CD14-positive monocyte (primary cell): ENCODE measurements at regions not wholly inside any gene's neighbourhood (a gene's known extent, or its start where the extent isn't known, plus 50 kb on each side); places are given as distances from the start of the nearest gene placed in this dataset.

ENCODE experiments used
- DNase-seq, 3 donors: peaks; one replicate each; pipeline ENCODE4 v3.0.0-alpha.2; 2011 to 2022
- H2AFZ ChIP-seq: 2 replicates; pipeline ENCODE4 v1.6.0; 2012; ENCODE audit warnings: mild to moderate bottlenecking, low read depth, low read length, inconsistent platforms; ENCODE audit not compliant: insufficient read depth, poor library complexity, severe bottlenecking
- H3K27ac ChIP-seq, 2 donors: 1 replicate in 1 of 2; 2 replicates in 1 of 2; pipeline ENCODE4 v1.5.1; 2012 to 2013; ENCODE audit warnings: low read length in 2 of 2, control low read depth in 1 of 2, inconsistent platforms in 1 of 2, low read depth in 1 of 2, mild to moderate bottlenecking in 1 of 2
- H3K27me3 ChIP-seq, 2 donors: one replicate each; pipeline versions ENCODE4 v1.6.0 to v1.6.1; 2011 to 2013; ENCODE audit warnings: low read length in 2 of 2; ENCODE audit not compliant: control insufficient read depth in 2 of 2, insufficient read depth in 2 of 2
- H3K36me3 ChIP-seq, 2 donors: replicated peaks in 1 of 2; 1 replicate in 1 of 2; 2 replicates in 1 of 2; pipeline versions ENCODE4 v1.5.1 to v1.6.1; 2012 to 2013; ENCODE audit warnings: low read length in 2 of 2, control low read depth in 1 of 2, inconsistent platforms in 1 of 2, mild to moderate bottlenecking in 1 of 2; ENCODE audit not compliant: insufficient read depth in 2 of 2, control insufficient read depth in 1 of 2
- H3K4me1 ChIP-seq, 2 donors: 1 replicate in 1 of 2; 2 replicates in 1 of 2; pipeline versions ENCODE4 v1.5.1 to v1.6.1; 2012 to 2013; ENCODE audit warnings: low read length in 2 of 2, control low read depth in 1 of 2, inconsistent platforms in 1 of 2, mild to moderate bottlenecking in 1 of 2, moderate library complexity in 1 of 2; ENCODE audit not compliant: insufficient read depth in 2 of 2, control insufficient read depth in 1 of 2
- H3K4me2 ChIP-seq: replicated peaks from 2 replicates; pipeline ENCODE3; 2012; ENCODE audit warnings: low read length, moderate library complexity, mild to moderate bottlenecking; ENCODE audit not compliant: poor library complexity, severe bottlenecking; ENCODE audit errors: extremely low read depth
- H3K4me3 ChIP-seq, 3 experiments: fragments of 200-600 bp in 1 of 3; sonication (generic) in 1 of 3; replicated peaks in 1 of 3; 1 replicate in 2 of 3; 2 replicates in 1 of 3; pipeline ENCODE4 v1.5.1; 2011 to 2013; ENCODE audit warnings: low read length in 3 of 3, mild to moderate bottlenecking in 3 of 3, control low read depth in 2 of 3, low read depth in 2 of 3, inconsistent platforms in 1 of 3, moderate library complexity in 1 of 3
- H3K79me2 ChIP-seq: 2 replicates; pipeline ENCODE4 v1.6.0; 2012; ENCODE audit warnings: mild to moderate bottlenecking, control low read depth, inconsistent platforms, low read length, moderate library complexity; ENCODE audit not compliant: insufficient read depth
- H3K9ac ChIP-seq: 2 replicates; pipeline ENCODE4 v1.6.0; 2017; ENCODE audit warnings: low read length, mild to moderate bottlenecking; ENCODE audit not compliant: insufficient read depth, poor library complexity, severe bottlenecking
- H3K9me3 ChIP-seq, 2 donors: replicated peaks in 1 of 2; 1 replicate in 1 of 2; 2 replicates in 1 of 2; pipeline versions ENCODE4 v1.5.1 to v1.6.1; 2012 to 2013; ENCODE audit warnings: low read length in 2 of 2, control low read depth in 1 of 2; ENCODE audit not compliant: control insufficient read depth in 1 of 2, insufficient read depth in 1 of 2
- H4K20me1 ChIP-seq: 2 replicates; pipeline ENCODE4 v1.6.0; 2012; ENCODE audit warnings: mild to moderate bottlenecking, low read length, control low read depth, moderate library complexity; ENCODE audit not compliant: insufficient read depth
- H3K27ac Mint-ChIP-seq, 7 donors: one replicate each; pipeline ENCODE4 v1.8.0; 2020; ENCODE audit warnings: mild to moderate bottlenecking in 7 of 7, mixed read lengths in 7 of 7, moderate library complexity in 6 of 7, inconsistent platforms in 2 of 7
- H3K27me3 Mint-ChIP-seq, 3 donors: one replicate each; pipeline ENCODE4 v1.8.0; 2021 to 2022; ENCODE audit warnings: low read depth in 3 of 3, mild to moderate bottlenecking in 3 of 3, mixed read lengths in 3 of 3, moderate library complexity in 3 of 3, inconsistent platforms in 1 of 3
- H3K36me3 Mint-ChIP-seq, 2 donors: one replicate each; pipeline ENCODE4 v1.8.0; 2020; ENCODE audit warnings: mixed read lengths in 2 of 2, inconsistent platforms in 1 of 2, mild to moderate bottlenecking in 1 of 2
- H3K4me1 Mint-ChIP-seq: one replicate; pipeline ENCODE4 v1.8.0; 2020; ENCODE audit warnings: mild to moderate bottlenecking, mixed read lengths
- H3K4me3 Mint-ChIP-seq, 2 donors: one replicate each; pipeline ENCODE4 v1.8.0; 2020; ENCODE audit warnings: mild to moderate bottlenecking in 2 of 2, mixed read lengths in 2 of 2, moderate library complexity in 1 of 2
- H3K9me3 Mint-ChIP-seq, 7 donors: one replicate each; pipeline ENCODE4 v1.8.0; 2020 to 2022; ENCODE audit warnings: mixed read lengths in 7 of 7, mild to moderate bottlenecking in 6 of 7, moderate library complexity in 6 of 7, inconsistent platforms in 2 of 7
- WGBS: methylation state at CpG from one replicate; pipeline ENCODE4 v1.1.5; 2013; ENCODE audit warnings: missing lambda C conversion rate; ENCODE audit not compliant: insufficient coverage; 5-methylcytosine and 5-hydroxymethylcytosine counted together
- intact Hi-C, 2 donors: fragments of 100-400 bp; cut with micrococcal nuclease; formaldehyde crosslinking; loops; one replicate each; pipeline versions ENCODE4 v1.15.0 to v1.15.1; 2023
- TF ChIP-seq, protein P1 (sequence below): fragments of 200-600 bp; IDR thresholded peaks from one replicate; pipeline ENCODE4 v1.8.0; 2022; ENCODE audit warnings: antibody characterized with exemption, mild to moderate bottlenecking

DNA sequence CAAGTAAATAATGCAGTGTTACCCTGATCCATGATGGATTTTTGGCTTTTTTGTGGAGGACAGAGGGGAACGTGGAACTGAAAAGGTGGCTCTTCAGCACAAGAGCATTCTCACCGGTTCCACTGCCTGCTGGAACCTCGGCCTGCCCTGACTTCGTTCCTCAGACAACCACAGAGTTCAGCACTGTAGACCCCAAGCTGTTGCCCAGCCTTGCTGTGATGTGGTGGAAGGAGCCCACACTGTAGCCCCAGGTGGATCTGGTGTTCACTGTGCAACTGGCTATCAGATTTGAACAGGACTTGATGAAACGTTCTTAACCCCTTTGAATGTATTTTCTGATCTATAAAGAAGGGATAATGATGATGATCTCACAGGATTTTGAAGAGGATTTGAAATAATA lies 293.5 kb downstream of the TRIB2 start:
- no peak overlapping the region for H3K4me3 Mint-ChIP-seq
- no peak overlapping the region for H2AFZ ChIP-seq
- H3K27me3 Mint-ChIP-seq, result peaks cover 2 to 9% (median 4%) of the 10 kb centered on the region in 3 donors
- peaks cover 4% of the 10 kb centered on the region for H3K4me1 Mint-ChIP-seq
- no peak overlapping the region for H3K4me3 ChIP-seq
- no peaks in the 10 kb centered on the region for H3K9me3 Mint-ChIP-seq
- H4K20me1 ChIP-seq, result no peaks in the 10 kb centered on the region
- no peak overlapping the region for H3K27ac ChIP-seq
- peak overlapping the region in 1 of 7 donors; percentile 22 for H3K27ac Mint-ChIP-seq
- no peaks in the 10 kb centered on the region for H3K4me1 ChIP-seq
- H3K9me3 ChIP-seq, result no peaks in the 10 kb centered on the region
- no peaks in the 10 kb centered on the region for H3K36me3 ChIP-seq
- WGBS, result 86% methylated on average over 4 of the region's 5 CpGs
- no peak for DNase-seq
- no peak overlapping the region for H3K9ac ChIP-seq
- peaks cover 2 to 7% of the 10 kb centered on the region in 2 donors for H3K27me3 ChIP-seq
- TF ChIP-seq, protein P1, sequence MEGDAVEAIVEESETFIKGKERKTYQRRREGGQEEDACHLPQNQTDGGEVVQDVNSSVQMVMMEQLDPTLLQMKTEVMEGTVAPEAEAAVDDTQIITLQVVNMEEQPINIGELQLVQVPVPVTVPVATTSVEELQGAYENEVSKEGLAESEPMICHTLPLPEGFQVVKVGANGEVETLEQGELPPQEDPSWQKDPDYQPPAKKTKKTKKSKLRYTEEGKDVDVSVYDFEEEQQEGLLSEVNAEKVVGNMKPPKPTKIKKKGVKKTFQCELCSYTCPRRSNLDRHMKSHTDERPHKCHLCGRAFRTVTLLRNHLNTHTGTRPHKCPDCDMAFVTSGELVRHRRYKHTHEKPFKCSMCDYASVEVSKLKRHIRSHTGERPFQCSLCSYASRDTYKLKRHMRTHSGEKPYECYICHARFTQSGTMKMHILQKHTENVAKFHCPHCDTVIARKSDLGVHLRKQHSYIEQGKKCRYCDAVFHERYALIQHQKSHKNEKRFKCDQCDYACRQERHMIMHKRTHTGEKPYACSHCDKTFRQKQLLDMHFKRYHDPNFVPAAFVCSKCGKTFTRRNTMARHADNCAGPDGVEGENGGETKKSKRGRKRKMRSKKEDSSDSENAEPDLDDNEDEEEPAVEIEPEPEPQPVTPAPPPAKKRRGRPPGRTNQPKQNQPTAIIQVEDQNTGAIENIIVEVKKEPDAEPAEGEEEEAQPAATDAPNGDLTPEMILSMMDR, result no peak
- intact Hi-C loops, result no loop called here
- no peaks in the 10 kb centered on the region for H3K79me2 ChIP-seq
- no peak overlapping the region for H3K4me2 ChIP-seq
- no peaks in the 10 kb centered on the region for H3K36me3 Mint-ChIP-seq

DNA sequence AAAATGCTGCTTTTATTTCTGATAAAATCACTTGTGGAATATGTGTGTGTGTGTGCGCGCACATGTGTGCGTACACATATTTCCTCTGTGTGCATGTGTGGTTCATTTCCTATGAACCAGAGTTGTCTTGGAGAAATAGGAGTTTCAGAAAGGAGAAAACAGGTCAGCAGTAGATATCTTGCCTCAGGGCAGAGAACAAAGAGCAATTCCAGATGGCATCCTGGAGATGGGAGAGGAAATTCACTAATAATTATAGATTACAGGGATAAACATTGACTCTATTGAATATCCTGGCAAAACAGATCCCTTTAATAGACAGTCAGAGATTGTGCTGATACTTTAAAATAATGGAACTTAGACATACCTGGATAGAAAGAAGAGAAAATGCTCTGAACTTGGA lies 298.0 kb downstream of the TRIB2 start:
- H4K20me1 ChIP-seq, result no peaks in the 10 kb centered on the region
- H2AFZ ChIP-seq, result no peak overlapping the region
- no peaks in the 10 kb centered on the region for H3K79me2 ChIP-seq
- Mint-ChIP-seq H3K4me1 (no peaks in the 10 kb centered on the region), H3K9me3 (peaks cover 0 to 2% (median 0%) of the 10 kb centered on the region in 7 donors), H3K36me3 (no peaks in the 10 kb centered on the region), H3K27ac (no peak overlapping the region), H3K27me3 (peaks cover 0 to 1% (median 0%) of the 10 kb centered on the region in 3 donors), H3K4me3 (no peak overlapping the region)
- H3K9ac ChIP-seq, result no peak overlapping the region
- H3K9me3 ChIP-seq, result no peaks in the 10 kb centered on the region
- TF ChIP-seq, protein P1, result no peak
- no peak for DNase-seq
- H3K4me2 ChIP-seq, result no peak overlapping the region
- no peaks in the 10 kb centered on the region for H3K27me3 ChIP-seq
- no peaks in the 10 kb centered on the region for H3K4me1 ChIP-seq
- no peaks in the 10 kb centered on the region for H3K36me3 ChIP-seq
- no peak overlapping the region for H3K27ac ChIP-seq
- WGBS, result 100% methylated on average over 3 of the region's 3 CpGs
- intact Hi-C loops, result no loop called here
- H3K4me3 ChIP-seq, result no peak overlapping the region
